Erythroblast (primary cell): ENCODE measurements at regions not wholly inside any gene's neighbourhood (a gene's known extent, or its start where the extent isn't known, plus 50 kb on each side); places are given as distances from the start of the nearest gene placed in this dataset.

Experiments
- GATA1 ChIP-seq: IDR thresholded peaks from 2 replicates; pipeline ENCODE4 v1.6.1; 2011; ENCODE audit warnings: low read depth, mild to moderate bottlenecking, control low read depth, low read length, moderate library complexity
- POLR2A ChIP-seq: IDR thresholded peaks from 2 replicates; pipeline ENCODE4 v1.6.1; 2011; ENCODE audit warnings: mild to moderate bottlenecking, low read length

DNA sequence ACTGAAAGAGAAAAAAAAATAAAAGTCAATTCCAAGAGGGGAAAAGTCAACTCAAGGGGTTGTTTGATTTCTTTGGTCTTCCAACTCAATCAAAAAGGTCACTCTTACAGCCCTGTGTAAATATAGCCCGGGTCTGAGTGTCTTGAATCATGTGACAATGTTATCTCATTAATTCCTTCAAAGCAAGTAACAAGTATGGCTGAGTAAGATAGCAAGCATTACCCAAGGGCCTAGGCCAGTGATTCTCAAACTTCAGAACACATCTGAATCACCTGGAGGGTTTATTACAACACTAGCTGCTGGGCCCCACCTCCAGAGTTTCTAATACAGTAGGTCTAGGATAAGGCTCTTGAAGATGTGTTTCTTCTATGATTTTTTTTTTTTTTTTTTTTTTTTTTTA is 125.0 kb downstream of the PRLHR start:
- no peak for TF ChIP-seq POLR2A
- TF ChIP-seq GATA1 = no peak
